Tibial nerve (tissue), 4 donors: ENCODE measurements at regions not wholly inside any gene's neighbourhood (a gene's known extent, or its start where the extent isn't known, plus 50 kb on each side); places are given as distances from the start of the nearest gene placed in this dataset.

Source experiments
- DNase-seq, 2 donors: peaks; one replicate each; pipeline ENCODE4 v3.0.0-alpha.2; 2019; ENCODE audit warnings: low spot score in 2 of 2
- H3K27ac ChIP-seq, 4 donors: fragments of 200-600 bp; sonication (generic) in 3 of 4; one replicate each; pipeline ENCODE4 v1.5.1; 2017 to 2019; ENCODE audit warnings: mild to moderate bottlenecking in 1 of 4
- H3K27me3 ChIP-seq, 2 donors: fragments of 200-600 bp; sonication (generic) in 1 of 2; one replicate each; pipeline versions ENCODE4 v1.5.1 to v1.6.0; 2017 to 2019
- H3K36me3 ChIP-seq, 3 donors: fragments of 200-600 bp; sonication (generic); one replicate each; pipeline ENCODE4 v1.5.1; 2018 to 2019
- H3K4me1 ChIP-seq, 4 donors: fragments of 200-600 bp; sonication (generic) in 3 of 4; one replicate each; pipeline ENCODE4 v1.5.1; 2017 to 2019
- H3K4me3 ChIP-seq, 4 donors: fragments of 200-600 bp; sonication (generic) in 3 of 4; one replicate each; pipeline ENCODE4 v1.5.1; 2017 to 2019; ENCODE audit warnings: mild to moderate bottlenecking in 1 of 4, moderate library complexity in 1 of 4
- H3K9me3 ChIP-seq, 4 donors: fragments of 200-600 bp; sonication (generic) in 3 of 4; one replicate each; pipeline ENCODE4 v1.5.1; 2017 to 2019
- CTCF ChIP-seq, 5 experiments: fragments of 200-600 bp in 3 of 5; fragments of 450-650 bp in 2 of 5; sonication (generic) in 3 of 5; IDR thresholded peaks; one replicate each; pipeline ENCODE4 v1.5.1; 2016 to 2019; ENCODE audit warnings: antibody characterized with exemption in 5 of 5, mild to moderate bottlenecking in 3 of 5, moderate library complexity in 2 of 5
- EP300 ChIP-seq, 2 donors: sonication (generic); formaldehyde crosslinking; IDR thresholded peaks; one replicate each; pipeline ENCODE4 v1.6.1; 2017; ENCODE audit warnings: antibody characterized with exemption in 2 of 2, mild to moderate bottlenecking in 1 of 2
- POLR2A ChIP-seq, 2 donors: fragments of 450-650 bp; IDR thresholded peaks; one replicate each; pipeline ENCODE4 v1.6.1; 2017; ENCODE audit warnings: antibody characterized with exemption in 2 of 2, mild to moderate bottlenecking in 2 of 2, moderate library complexity in 2 of 2
- WGBS, 2 donors: methylation state at CpG; one replicate each; pipeline ENCODE4 v1.1.5; 2018; 5-methylcytosine and 5-hydroxymethylcytosine counted together

DNA sequence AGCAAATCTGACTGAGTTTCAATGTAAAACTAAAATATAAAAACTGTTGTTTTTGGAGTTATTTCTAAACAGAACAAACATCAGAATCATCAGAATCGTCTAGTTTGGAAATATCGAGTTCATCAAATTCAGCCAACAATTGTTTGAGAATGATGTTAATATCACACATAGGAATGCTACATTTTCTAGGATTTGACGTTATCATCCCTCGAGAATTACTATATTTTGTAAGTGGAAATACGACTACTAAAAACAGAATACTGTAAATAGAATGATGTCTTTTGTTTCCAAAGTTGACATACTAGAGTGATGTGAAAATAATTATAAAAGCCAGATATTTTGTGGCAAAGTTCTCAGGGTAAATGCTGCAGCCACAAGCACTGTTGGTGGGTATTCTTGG, 805.9 kb downstream of the TLE1 start:
- Histone ChIP-seq H3K4me1 (no peaks in the 10 kb centered on the region), H3K4me3 (no peak overlapping the region), H3K36me3 (no peaks in the 10 kb centered on the region), H3K27me3 (no peaks in the 10 kb centered on the region), H3K9me3 (no peaks in the 10 kb centered on the region), H3K27ac (no peak overlapping the region)
- no peak for DNase-seq
- 33 to 37% methylated on average over 5 of the region's 5 CpGs for WGBS, 2 donors
- TF ChIP-seq EP300 (IDR thresholded peaks at IDR 0.05) = no peak
- no peak for TF ChIP-seq POLR2A (IDR thresholded peaks at IDR 0.05)
- TF ChIP-seq CTCF (IDR thresholded peaks at IDR 0.05) = no peak

DNA sequence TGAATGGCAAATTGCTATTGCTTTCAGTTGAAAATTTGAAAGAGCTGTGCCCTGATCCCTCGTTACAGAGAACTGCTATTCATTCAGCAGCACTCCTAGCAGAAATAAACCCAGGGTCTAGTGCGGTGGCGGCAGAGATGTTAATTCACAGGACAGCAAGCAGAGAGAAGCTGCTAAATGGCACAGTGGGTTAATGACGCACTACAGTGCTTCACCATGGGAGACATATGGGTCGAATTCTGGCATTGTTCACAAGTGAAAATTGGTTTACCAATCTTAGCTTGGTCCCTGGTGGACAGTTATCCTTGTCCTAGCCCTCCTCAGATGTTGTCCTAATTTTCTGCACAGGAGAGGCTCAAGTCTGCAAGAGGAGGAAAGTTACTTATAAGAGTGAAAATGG, 807.4 kb downstream of the TLE1 start:
- TF ChIP-seq POLR2A (IDR thresholded peaks at IDR 0.05) (no peak), EP300 (IDR thresholded peaks at IDR 0.05) (no peak), CTCF (IDR thresholded peaks at IDR 0.05) (no peak)
- no peak for DNase-seq
- no peaks in the 10 kb centered on the region for H3K9me3 ChIP-seq
- no peaks in the 10 kb centered on the region for H3K27me3 ChIP-seq
- H3K27ac ChIP-seq = no peak overlapping the region
- H3K4me3 ChIP-seq = no peak overlapping the region
- 80 to 82% methylated on average over 5 of the region's 5 CpGs for WGBS, 2 donors
- H3K4me1 ChIP-seq = no peaks in the 10 kb centered on the region
- no peaks in the 10 kb centered on the region for H3K36me3 ChIP-seq

- Histone ChIP-seq H3K36me3 (no peaks in the 10 kb centered on the region), H3K4me1 (no peaks in the 10 kb centered on the region), H3K4me3 (no peak overlapping the region), H3K27ac (no peak overlapping the region), H3K27me3 (no peaks in the 10 kb centered on the region), H3K9me3 (no peaks in the 10 kb centered on the region)
- no peak for TF ChIP-seq CTCF (IDR thresholded peaks at IDR 0.05)
- no peak for TF ChIP-seq EP300 (IDR thresholded peaks at IDR 0.05)
- no peak for TF ChIP-seq POLR2A (IDR thresholded peaks at IDR 0.05)
- no peak for DNase-seq
- WGBS, 2 donors = 87 to 88% methylated on average over 6 of the region's 6 CpGs
Observed at GRCh38 chr9:80881320-80881719, 808.0 kb downstream of the TLE1 start.

GRCh38 chr9:80878556-80878955, 810.8 kb downstream of the TLE1 start:
- TF ChIP-seq EP300 (IDR thresholded peaks at IDR 0.05) (no peak), CTCF (IDR thresholded peaks at IDR 0.05) (no peak), POLR2A (IDR thresholded peaks at IDR 0.05) (no peak)
- H3K9me3 ChIP-seq = no peaks in the 10 kb centered on the region
- H3K4me1 ChIP-seq = no peaks in the 10 kb centered on the region
- WGBS, 2 donors = 54 to 85% methylated on average over 2 of the region's 2 CpGs
- H3K27ac ChIP-seq = no peak overlapping the region
- H3K36me3 ChIP-seq = no peaks in the 10 kb centered on the region
- H3K4me3 ChIP-seq = no peak overlapping the region
- no peak for DNase-seq
- no peaks in the 10 kb centered on the region for H3K27me3 ChIP-seq

DNA sequence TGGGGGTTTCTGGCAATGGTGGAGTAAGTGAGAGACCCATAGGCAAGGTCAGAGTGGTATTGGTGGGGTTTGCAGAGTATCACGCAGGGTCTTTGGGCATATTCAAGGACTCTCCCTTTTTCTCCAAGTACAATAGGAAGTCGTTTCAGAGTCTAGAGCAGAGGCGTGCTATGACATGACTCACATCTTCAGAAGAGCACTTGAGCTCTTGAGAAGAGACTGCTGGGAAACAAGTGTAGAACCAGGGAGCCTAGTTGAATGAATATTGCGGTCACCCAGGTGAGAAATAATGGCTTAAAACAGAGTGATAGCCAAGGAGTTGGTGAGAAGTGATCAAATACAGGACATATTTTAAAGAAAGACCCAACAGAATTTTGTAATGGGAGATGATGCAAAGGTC, 813.4 kb downstream of the TLE1 start:
- WGBS, 2 donors = 90 to 92% methylated on average over 4 of the region's 4 CpGs
- H3K9me3 ChIP-seq = no peaks in the 10 kb centered on the region

More for the DNA sequence above, 813.4 kb downstream of the TLE1 start:
- no peak overlapping the region for H3K4me3 ChIP-seq
- DNase-seq = no peak
- no peak overlapping the region for H3K27ac ChIP-seq
- TF ChIP-seq POLR2A (IDR thresholded peaks at IDR 0.05) (no peak), EP300 (IDR thresholded peaks at IDR 0.05) (no peak), CTCF (IDR thresholded peaks at IDR 0.05) (no peak)
- no peaks in the 10 kb centered on the region for H3K4me1 ChIP-seq
- H3K27me3 ChIP-seq = no peaks in the 10 kb centered on the region
- H3K36me3 ChIP-seq = no peaks in the 10 kb centered on the region
